K562 (cell line): ENCODE measurements at regions not wholly inside any gene's neighbourhood (a gene's known extent, or its start where the extent isn't known, plus 50 kb on each side); places are given as distances from the start of the nearest gene placed in this dataset.

Source experiments
- CHD2 ChIP-seq: IDR thresholded peaks from 2 replicates; pipeline ENCODE4 v1.6.1; 2011; ENCODE audit warnings: low read depth, low read length
- CTCF ChIP-seq, 3 experiments: IDR thresholded peaks in 2 of 3; conservative IDR thresholded peaks in 1 of 3; 2 replicates each; pipeline ENCODE4 v1.5.1; 2011 to 2012; ENCODE audit warnings: low read length in 3 of 3, mild to moderate bottlenecking in 3 of 3, control low read depth in 2 of 3, improper control_type of control experiment in 1 of 3, inconsistent platforms in 1 of 3, low read depth in 1 of 3, mixed read lengths in 1 of 3, moderate library complexity in 1 of 3; ENCODE audit not compliant: insufficient read depth in 2 of 3
- HDAC3 ChIP-seq: fragments of 450-650 bp; IDR thresholded peaks from 2 replicates; pipeline ENCODE4 v1.6.1; 2018; ENCODE audit warnings: borderline replicate concordance, mild to moderate bottlenecking, moderate library complexity; ENCODE audit not compliant: partially characterized antibody
- KDM4B ChIP-seq, 2 experiments: fragments of 450-650 bp in 1 of 2; sonication (generic) in 1 of 2; IDR thresholded peaks; 2 replicates each; pipeline ENCODE4 v1.6.1; 2016 to 2017; ENCODE audit warnings: borderline replicate concordance in 2 of 2, antibody characterized with exemption in 1 of 2, low read depth in 1 of 2, mild to moderate bottlenecking in 1 of 2
- SIN3B ChIP-seq: fragments of 450-650 bp; IDR thresholded peaks from 2 replicates; pipeline ENCODE4 v1.6.1; 2017; ENCODE audit warnings: low read depth, mild to moderate bottlenecking, moderate library complexity
- ZKSCAN8 ChIP-seq: fragments of 200-800 bp; sonication (Bioruptor generic); IDR thresholded peaks from 2 replicates; pipeline ENCODE4 v1.6.1; 2016; ENCODE audit warnings: missing genetic modification characterization, missing compliant biosample characterization
- ZNF699 ChIP-seq: fragments of 250-450 bp; sonication (Bioruptor Pico); IDR thresholded peaks from 2 replicates; pipeline ENCODE4 v1.8.0; 2021; ENCODE audit warnings: mild to moderate bottlenecking, moderate library complexity; ENCODE audit not compliant: insufficient replicate concordance
- TF ChIP-seq, protein P1 (sequence below): fragments of 450-650 bp; IDR thresholded peaks from 2 replicates; pipeline ENCODE4 v1.6.1; 2017; ENCODE audit warnings: antibody characterized with exemption, mild to moderate bottlenecking

DNA sequence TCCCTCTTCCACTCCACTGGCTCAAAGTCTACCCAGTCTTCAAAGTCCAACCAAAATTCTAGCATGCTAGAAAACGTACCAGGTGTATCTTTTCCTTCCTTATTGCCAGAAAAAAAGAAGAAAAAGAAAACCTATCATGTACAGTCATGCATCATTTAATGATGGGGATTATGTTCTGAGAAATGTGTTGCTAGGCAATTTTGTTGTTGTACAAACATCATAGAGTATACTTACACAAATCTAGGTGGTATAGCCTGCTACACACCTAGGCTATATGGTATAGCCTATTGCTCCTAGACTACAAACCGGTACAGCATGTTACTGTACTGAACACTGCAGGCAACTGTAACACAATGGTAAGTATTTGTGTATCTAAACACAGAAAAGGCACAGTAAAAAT is 104.8 kb downstream of the SREK1 start:
- TF ChIP-seq CTCF (IDR thresholded peaks at IDR 0.05 in 2 of 3, conservative IDR thresholded peaks at IDR 0.05 in 1 of 3; ENCODE audit: insufficient read depth in 2 of 3, low read depth in 1 of 3, low read length in 3 of 3): no peak
- TF ChIP-seq KDM4B (IDR thresholded peaks at IDR 0.05; ENCODE audit: borderline replicate concordance in 2 of 2, low read depth in 1 of 2): no peak
- TF ChIP-seq ZKSCAN8 (CRISPR knock-in tag): no peak
- TF ChIP-seq, protein P1, sequence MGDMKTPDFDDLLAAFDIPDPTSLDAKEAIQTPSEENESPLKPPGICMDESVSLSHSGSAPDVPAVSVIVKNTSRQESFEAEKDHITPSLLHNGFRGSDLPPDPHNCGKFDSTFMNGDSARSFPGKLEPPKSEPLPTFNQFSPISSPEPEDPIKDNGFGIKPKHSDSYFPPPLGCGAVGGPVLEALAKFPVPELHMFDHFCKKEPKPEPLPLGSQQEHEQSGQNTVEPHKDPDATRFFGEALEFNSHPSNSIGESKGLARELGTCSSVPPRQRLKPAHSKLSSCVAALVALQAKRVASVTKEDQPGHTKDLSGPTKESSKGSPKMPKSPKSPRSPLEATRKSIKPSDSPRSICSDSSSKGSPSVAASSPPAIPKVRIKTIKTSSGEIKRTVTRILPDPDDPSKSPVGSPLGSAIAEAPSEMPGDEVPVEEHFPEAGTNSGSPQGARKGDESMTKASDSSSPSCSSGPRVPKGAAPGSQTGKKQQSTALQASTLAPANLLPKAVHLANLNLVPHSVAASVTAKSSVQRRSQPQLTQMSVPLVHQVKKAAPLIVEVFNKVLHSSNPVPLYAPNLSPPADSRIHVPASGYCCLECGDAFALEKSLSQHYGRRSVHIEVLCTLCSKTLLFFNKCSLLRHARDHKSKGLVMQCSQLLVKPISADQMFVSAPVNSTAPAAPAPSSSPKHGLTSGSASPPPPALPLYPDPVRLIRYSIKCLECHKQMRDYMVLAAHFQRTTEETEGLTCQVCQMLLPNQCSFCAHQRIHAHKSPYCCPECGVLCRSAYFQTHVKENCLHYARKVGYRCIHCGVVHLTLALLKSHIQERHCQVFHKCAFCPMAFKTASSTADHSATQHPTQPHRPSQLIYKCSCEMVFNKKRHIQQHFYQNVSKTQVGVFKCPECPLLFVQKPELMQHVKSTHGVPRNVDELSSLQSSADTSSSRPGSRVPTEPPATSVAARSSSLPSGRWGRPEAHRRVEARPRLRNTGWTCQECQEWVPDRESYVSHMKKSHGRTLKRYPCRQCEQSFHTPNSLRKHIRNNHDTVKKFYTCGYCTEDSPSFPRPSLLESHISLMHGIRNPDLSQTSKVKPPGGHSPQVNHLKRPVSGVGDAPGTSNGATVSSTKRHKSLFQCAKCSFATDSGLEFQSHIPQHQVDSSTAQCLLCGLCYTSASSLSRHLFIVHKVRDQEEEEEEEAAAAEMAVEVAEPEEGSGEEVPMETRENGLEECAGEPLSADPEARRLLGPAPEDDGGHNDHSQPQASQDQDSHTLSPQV: no peak
- TF ChIP-seq HDAC3: no peak
- no peak for TF ChIP-seq ZNF699 (CRISPR knock-in tag)
- TF ChIP-seq SIN3B: no peak
- TF ChIP-seq CHD2: no peak
